Sigmoid colon (tissue), 6 donors: ENCODE measurements at regions not wholly inside any gene's neighbourhood (a gene's known extent, or its start where the extent isn't known, plus 50 kb on each side); places are given as distances from the start of the nearest gene placed in this dataset.

Source experiments
- DNase-seq: peaks from one replicate; pipeline ENCODE4 v3.0.0-alpha.2; 2019
- H3K27ac ChIP-seq, 4 donors: fragments of 200-600 bp; sonication (generic); one replicate each; pipeline ENCODE4 v1.5.1; 2016 to 2019; ENCODE audit warnings: mild to moderate bottlenecking in 1 of 4
- H3K27me3 ChIP-seq, 3 donors: fragments of 200-600 bp; sonication (generic); one replicate each; pipeline ENCODE4 v1.5.1; 2019; ENCODE audit warnings: mild to moderate bottlenecking in 1 of 3
- H3K36me3 ChIP-seq, 4 donors: fragments of 200-600 bp; sonication (generic); one replicate each; pipeline ENCODE4 v1.5.1; 2016 to 2019
- H3K4me1 ChIP-seq, 4 donors: fragments of 200-600 bp; sonication (generic); one replicate each; pipeline ENCODE4 v1.5.1; 2017 to 2019
- H3K4me3 ChIP-seq, 4 donors: fragments of 200-600 bp; sonication (generic); one replicate each; pipeline ENCODE4 v1.5.1; 2017 to 2019; ENCODE audit warnings: mild to moderate bottlenecking in 2 of 4, moderate library complexity in 1 of 4
- H3K9me3 ChIP-seq, 4 donors: fragments of 200-600 bp in 3 of 4; sonication (generic) in 3 of 4; one replicate each; pipeline versions ENCODE4 v1.5.1 to v1.6.1; 2013 to 2019
- EP300 ChIP-seq, 4 donors: sonication (generic); formaldehyde crosslinking; IDR thresholded peaks; one replicate each; pipeline ENCODE4 v1.6.1; 2017; ENCODE audit warnings: antibody characterized with exemption in 4 of 4
- POLR2A ChIP-seq, 2 donors: fragments of 450-650 bp; IDR thresholded peaks; one replicate each; pipeline ENCODE4 v1.6.1; 2016; ENCODE audit warnings: antibody characterized with exemption in 2 of 2, mild to moderate bottlenecking in 2 of 2, moderate library complexity in 2 of 2
- POLR2AphosphoS5 ChIP-seq, 4 donors: sonication (generic); formaldehyde crosslinking; IDR thresholded peaks; one replicate each; pipeline ENCODE4 v1.6.1; 2017; ENCODE audit warnings: antibody characterized with exemption in 4 of 4
- WGBS, 2 donors: extraction: QIAGEN DNeasy Blood & Tissue Kit; methylation state at CpG; one replicate each; pipeline ENCODE4 v1.1.7; 2013; 5-methylcytosine and 5-hydroxymethylcytosine counted together
- intact Hi-C: fragments of 100-400 bp; cut with DNase I; formaldehyde crosslinking; loops from one replicate; pipeline ENCODE4 v1.15.1; 2023
- TF ChIP-seq, protein P1 (sequence below), 4 experiments: fragments of 450-650 bp in 3 of 4; fragments of 200-600 bp in 1 of 4; IDR thresholded peaks; one replicate each; pipeline ENCODE4 v1.5.1; 2016 to 2019; ENCODE audit warnings: antibody characterized with exemption in 4 of 4, mild to moderate bottlenecking in 3 of 4, moderate library complexity in 2 of 4
- donor health status: healthy with polysubstance abuse.
- donor health status: healthy.

DNA sequence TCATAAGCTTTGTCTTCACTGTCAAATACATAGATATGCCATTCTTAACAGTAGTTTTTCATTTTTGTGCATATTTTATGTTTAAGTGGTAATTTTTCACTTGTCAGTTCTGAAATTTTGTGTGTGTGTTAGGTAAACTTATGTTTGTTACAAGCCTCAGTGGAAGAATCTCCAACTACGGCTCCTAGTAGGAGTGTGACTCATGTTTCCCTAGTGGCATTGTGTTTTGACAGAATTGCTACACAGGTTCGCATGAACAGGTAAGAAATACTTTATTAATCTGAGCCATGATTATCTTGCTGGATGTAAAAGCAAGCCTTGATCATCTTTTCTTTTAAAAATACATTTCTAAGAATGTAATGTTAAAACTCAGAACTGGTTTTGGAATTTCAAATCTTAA is 94.4 kb downstream of the BLTP1 start:
- Histone ChIP-seq H3K4me1 (no peaks in the 10 kb centered on the region), H3K27me3 (no peaks in the 10 kb centered on the region), H3K36me3 (peaks cover 0 to 81% (median 14%) of the 10 kb centered on the region in 4 donors), H3K27ac (no peak overlapping the region), H3K4me3 (no peak overlapping the region), H3K9me3 (no peaks in the 10 kb centered on the region)
- TF ChIP-seq, protein P1, sequence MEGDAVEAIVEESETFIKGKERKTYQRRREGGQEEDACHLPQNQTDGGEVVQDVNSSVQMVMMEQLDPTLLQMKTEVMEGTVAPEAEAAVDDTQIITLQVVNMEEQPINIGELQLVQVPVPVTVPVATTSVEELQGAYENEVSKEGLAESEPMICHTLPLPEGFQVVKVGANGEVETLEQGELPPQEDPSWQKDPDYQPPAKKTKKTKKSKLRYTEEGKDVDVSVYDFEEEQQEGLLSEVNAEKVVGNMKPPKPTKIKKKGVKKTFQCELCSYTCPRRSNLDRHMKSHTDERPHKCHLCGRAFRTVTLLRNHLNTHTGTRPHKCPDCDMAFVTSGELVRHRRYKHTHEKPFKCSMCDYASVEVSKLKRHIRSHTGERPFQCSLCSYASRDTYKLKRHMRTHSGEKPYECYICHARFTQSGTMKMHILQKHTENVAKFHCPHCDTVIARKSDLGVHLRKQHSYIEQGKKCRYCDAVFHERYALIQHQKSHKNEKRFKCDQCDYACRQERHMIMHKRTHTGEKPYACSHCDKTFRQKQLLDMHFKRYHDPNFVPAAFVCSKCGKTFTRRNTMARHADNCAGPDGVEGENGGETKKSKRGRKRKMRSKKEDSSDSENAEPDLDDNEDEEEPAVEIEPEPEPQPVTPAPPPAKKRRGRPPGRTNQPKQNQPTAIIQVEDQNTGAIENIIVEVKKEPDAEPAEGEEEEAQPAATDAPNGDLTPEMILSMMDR (IDR thresholded peaks at IDR 0.05) = no peak
- intact Hi-C loops = no loop called here
- WGBS, 2 donors = 91 to 93% methylated on average over 2 of the region's 2 CpGs
- no peak for DNase-seq

DNA sequence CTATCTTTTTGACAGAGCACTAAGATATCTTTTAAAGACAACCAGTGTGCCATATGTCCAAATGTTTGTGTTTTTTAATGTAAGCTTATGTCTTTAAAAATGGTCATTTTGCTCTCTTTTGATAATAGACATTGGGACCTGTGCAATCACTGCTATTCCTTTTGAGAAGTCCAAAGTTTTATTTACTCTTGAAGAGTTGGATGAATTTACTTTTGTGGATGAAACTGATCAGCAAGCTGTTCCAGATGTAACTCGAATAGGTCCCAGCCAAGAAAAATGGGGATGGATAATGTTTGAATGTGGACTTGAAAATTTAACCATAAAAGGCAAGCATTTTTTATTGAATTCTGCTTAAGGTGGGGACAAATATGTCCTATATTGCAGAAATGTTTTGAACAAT is 97.2 kb downstream of the BLTP1 start:
- Histone ChIP-seq H3K27me3 (no peaks in the 10 kb centered on the region), H3K36me3 (peaks cover 0 to 88% (median 25%) of the 10 kb centered on the region in 4 donors), H3K27ac (no peak overlapping the region), H3K4me3 (no peak overlapping the region), H3K4me1 (no peaks in the 10 kb centered on the region), H3K9me3 (no peaks in the 10 kb centered on the region)
- DNase-seq = no peak
- TF ChIP-seq POLR2AphosphoS5 (IDR thresholded peaks at IDR 0.05) = no peak
- no peak for TF ChIP-seq EP300 (IDR thresholded peaks at IDR 0.05)
- TF ChIP-seq, protein P1 (IDR thresholded peaks at IDR 0.05) = no peak
- no peak for TF ChIP-seq POLR2A (IDR thresholded peaks at IDR 0.05)
- intact Hi-C loops = no loop called here
- WGBS, 2 donors = 32 to 79% methylated on average over 1 of the region's 1 CpG

DNA sequence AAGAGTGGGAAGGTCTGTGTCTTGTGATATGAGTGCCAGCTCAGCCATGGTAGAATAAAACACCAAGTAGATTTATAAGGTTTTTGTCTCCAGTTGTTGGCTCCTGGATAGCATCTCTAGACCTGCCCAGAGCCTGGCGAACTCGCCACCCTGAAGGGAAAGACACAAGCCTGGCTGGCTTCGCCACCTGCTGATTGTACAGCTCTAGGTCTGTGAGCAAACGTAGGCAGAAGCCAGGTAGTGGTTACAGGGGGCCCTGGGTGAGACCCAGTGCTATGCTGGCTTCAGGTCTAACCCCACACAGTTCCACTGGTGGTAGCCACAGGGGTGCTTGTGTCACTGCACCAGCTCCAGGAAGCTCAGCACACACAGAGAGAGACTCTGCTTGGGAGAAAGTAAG is 100.5 kb downstream of the BLTP1 start:
- H3K4me3 ChIP-seq = no peak overlapping the region
- no peaks in the 10 kb centered on the region for H3K27me3 ChIP-seq
- intact Hi-C loops = loop anchor here (10.0 kb wide), 1 partner anchor 72 kb away; no protein-coding TSS in a partner anchor
- DNase-seq = no peak
- no peaks in the 10 kb centered on the region for H3K9me3 ChIP-seq
- H3K27ac ChIP-seq = no peak overlapping the region
- TF ChIP-seq, protein P1 (IDR thresholded peaks at IDR 0.05) = no peak
- no peak for TF ChIP-seq POLR2A (IDR thresholded peaks at IDR 0.05)
- no peaks in the 10 kb centered on the region for H3K4me1 ChIP-seq
- WGBS, 2 donors = 97 to 98% methylated on average over 4 of the region's 4 CpGs
- H3K36me3 ChIP-seq = peaks cover 5 to 95% (median 38%) of the 10 kb centered on the region in 4 donors

DNA sequence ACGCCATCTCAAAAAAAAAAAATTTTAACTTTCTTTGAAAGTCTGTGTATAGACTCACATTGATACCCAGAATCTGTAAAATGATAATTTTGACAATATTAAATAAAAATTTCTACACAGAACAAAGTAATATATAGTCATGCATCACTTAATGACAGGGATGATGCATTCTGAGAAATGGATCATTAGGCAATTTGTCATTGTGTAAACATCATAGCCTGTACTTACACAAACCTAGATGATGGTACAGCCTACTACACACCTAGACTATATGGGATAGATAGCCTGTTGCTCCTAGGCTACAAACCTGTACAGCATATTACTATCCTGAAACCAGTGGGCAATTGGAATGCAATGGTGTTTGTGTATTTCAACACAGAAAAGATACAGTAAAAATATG is 107.7 kb downstream of the BLTP1 start:
- H3K4me1 ChIP-seq = no peaks in the 10 kb centered on the region
- no peaks in the 10 kb centered on the region for H3K27me3 ChIP-seq
- no peak overlapping the region for H3K27ac ChIP-seq
- H3K9me3 ChIP-seq = no peaks in the 10 kb centered on the region
- DNase-seq = no peak
- H3K36me3 ChIP-seq = peaks cover 2 to 81% (median 25%) of the 10 kb centered on the region in 4 donors
- 95 to 100% methylated on average over 1 of the region's 1 CpG for WGBS, 2 donors
- TF ChIP-seq, protein P1 (IDR thresholded peaks at IDR 0.05) = no peak
- TF ChIP-seq POLR2A (IDR thresholded peaks at IDR 0.05) = no peak
- TF ChIP-seq EP300 (IDR thresholded peaks at IDR 0.05) = no peak
- no peak for TF ChIP-seq POLR2AphosphoS5 (IDR thresholded peaks at IDR 0.05)
- H3K4me3 ChIP-seq = no peak overlapping the region
- intact Hi-C loops = loop anchor here (10.0 kb wide), 1 partner anchor 65 kb away; no protein-coding TSS in a partner anchor

DNA sequence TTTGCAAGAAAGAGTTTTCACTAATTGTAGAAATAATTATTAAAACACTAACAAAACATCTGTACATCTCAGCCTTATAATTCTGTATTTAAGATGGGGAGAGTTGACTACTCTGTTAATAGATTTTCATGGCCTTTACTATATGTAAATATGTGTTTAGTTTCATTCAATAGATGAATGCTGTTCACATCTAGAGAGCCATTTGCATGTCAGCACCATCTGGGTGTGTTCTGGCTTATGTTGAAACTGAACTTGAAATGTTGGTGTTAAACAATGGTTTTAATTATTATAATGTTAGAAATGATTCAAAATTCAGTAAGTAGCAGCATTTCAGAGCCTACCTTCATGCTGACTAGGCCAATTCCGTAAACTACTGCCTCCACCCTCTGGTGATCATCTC is 102.5 kb upstream of the ADAD1 start:
- Histone ChIP-seq H3K27me3 (no peaks in the 10 kb centered on the region), H3K27ac (no peak overlapping the region), H3K4me1 (no peaks in the 10 kb centered on the region), H3K36me3 (peaks cover 8 to 92% (median 11%) of the 10 kb centered on the region in 4 donors), H3K4me3 (no peak overlapping the region), H3K9me3 (no peaks in the 10 kb centered on the region)
- intact Hi-C loops = no loop called here
- TF ChIP-seq POLR2A (IDR thresholded peaks at IDR 0.05) (no peak), POLR2AphosphoS5 (IDR thresholded peaks at IDR 0.05) (no peak), EP300 (IDR thresholded peaks at IDR 0.05) (no peak)
- TF ChIP-seq, protein P1 (IDR thresholded peaks at IDR 0.05) = no peak
- 99 to 100% methylated on average over 1 of the region's 1 CpG for WGBS, 2 donors
- DNase-seq = no peak
